HUES6 (cell line): ENCODE measurements at regions not wholly inside any gene's neighbourhood (a gene's known extent, or its start where the extent isn't known, plus 50 kb on each side); places are given as distances from the start of the nearest gene placed in this dataset.

Source experiments
- H3K27ac ChIP-seq: 2 replicates; pipeline ENCODE4 v1.7.0; 2013; ENCODE audit warnings: low read depth, mild to moderate bottlenecking, low read length, inconsistent platforms
- H3K27me3 ChIP-seq: 2 replicates; pipeline ENCODE4 v1.6.1; 2013; ENCODE audit warnings: low read length; ENCODE audit not compliant: control insufficient read depth, insufficient read depth
- H3K36me3 ChIP-seq: 2 replicates; pipeline ENCODE4 v1.6.1; 2013; ENCODE audit warnings: low read length; ENCODE audit not compliant: control insufficient read depth, insufficient read depth
- H3K4me1 ChIP-seq: 2 replicates; pipeline ENCODE4 v1.6.1; 2013; ENCODE audit warnings: low read length; ENCODE audit not compliant: control insufficient read depth, insufficient read depth
- H3K4me3 ChIP-seq: 2 replicates; pipeline ENCODE4 v1.5.1; 2013; ENCODE audit warnings: low read depth, low read length
- H3K9ac ChIP-seq: one replicate; pipeline ENCODE4 v1.6.1; 2013; ENCODE audit warnings: mild to moderate bottlenecking, low read length
- H3K9me3 ChIP-seq: 2 replicates; pipeline ENCODE4 v1.6.1; 2013; ENCODE audit warnings: low read depth, low read length; ENCODE audit not compliant: control insufficient read depth, insufficient read depth

DNA sequence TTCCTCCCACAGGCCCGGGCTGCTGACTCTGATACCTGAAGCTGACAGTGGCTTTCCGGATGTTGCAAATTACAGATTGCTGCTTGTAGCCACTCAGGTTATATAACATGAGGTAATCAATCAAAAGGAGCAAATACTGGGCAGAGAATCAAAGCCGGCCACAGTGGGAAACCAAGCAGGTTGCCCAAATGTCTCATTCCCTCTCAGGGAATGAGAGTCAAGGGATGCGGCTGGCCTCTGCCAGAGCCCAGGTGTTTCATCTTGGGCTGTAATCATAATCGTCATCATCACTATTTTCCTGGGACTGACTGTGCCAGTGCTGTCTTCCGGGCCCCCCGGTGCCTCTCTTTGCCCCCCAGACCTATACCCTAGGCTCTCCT lies 292.4 kb upstream of the FOXF1 start:
- Histone ChIP-seq H3K36me3 (no peaks in the 10 kb centered on the region), H3K4me3 (no peak overlapping the region), H3K9ac (no peak overlapping the region), H3K27ac (no peak overlapping the region), H3K4me1 (no peaks in the 10 kb centered on the region), H3K9me3 (peaks cover 2% of the 10 kb centered on the region; the same call in 1 of the 2 replicates), H3K27me3 (0 out of 2 replicates have a peak, but pooled peaks cover 4% of the 10 kb centered on the region)

- Histone ChIP-seq H3K27ac (no peak overlapping the region), H3K4me3 (no peak overlapping the region), H3K36me3 (no peaks in the 10 kb centered on the region), H3K9me3 (no peaks in the 10 kb centered on the region), H3K27me3 (peaks cover 10% of the 10 kb centered on the region; the same call in 1 of the 2 replicates), H3K9ac (no peak overlapping the region), H3K4me1 (no peaks in the 10 kb centered on the region)
Measured at GRCh38 chr16:86218479-86219170, 291.7 kb upstream of the FOXF1 start.

GRCh38 chr16:86219655-86220445 lies 290.5 kb upstream of the FOXF1 start:
- peaks cover 16% of the 10 kb centered on the region; the same call in 1 of the 2 replicates for H3K27me3 ChIP-seq
- H3K9ac ChIP-seq: no peak overlapping the region
- no peak overlapping the region for H3K4me3 ChIP-seq
- H3K36me3 ChIP-seq: no peaks in the 10 kb centered on the region
- no peak overlapping the region for H3K27ac ChIP-seq
- no peaks in the 10 kb centered on the region for H3K9me3 ChIP-seq
- no peaks in the 10 kb centered on the region for H3K4me1 ChIP-seq

DNA sequence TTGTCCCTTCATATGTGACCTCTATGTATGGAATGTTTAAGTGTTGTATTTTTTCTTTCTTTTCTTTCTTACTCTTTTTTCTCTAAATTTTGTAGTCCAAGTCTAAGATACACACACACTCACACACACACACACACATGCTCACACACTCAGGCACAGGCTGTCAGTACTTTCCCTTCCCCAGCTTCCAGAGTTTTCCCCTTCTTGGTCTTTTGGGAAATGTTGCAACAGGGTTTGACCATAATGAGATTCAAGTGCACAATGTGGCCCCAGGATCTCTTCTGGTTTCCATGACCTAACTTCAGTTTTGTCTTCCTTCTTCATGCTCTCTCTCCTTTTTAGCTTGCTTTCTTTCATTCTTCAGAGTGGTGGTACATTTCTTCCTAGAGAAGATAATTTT lies 289.8 kb upstream of the FOXF1 start:
- Histone ChIP-seq H3K4me3 (no peak overlapping the region), H3K27me3 (peaks cover 16% of the 10 kb centered on the region; the same call in 1 of the 2 replicates), H3K36me3 (no peaks in the 10 kb centered on the region), H3K4me1 (no peaks in the 10 kb centered on the region), H3K27ac (no peak overlapping the region), H3K9me3 (no peaks in the 10 kb centered on the region), H3K9ac (no peak overlapping the region)

DNA sequence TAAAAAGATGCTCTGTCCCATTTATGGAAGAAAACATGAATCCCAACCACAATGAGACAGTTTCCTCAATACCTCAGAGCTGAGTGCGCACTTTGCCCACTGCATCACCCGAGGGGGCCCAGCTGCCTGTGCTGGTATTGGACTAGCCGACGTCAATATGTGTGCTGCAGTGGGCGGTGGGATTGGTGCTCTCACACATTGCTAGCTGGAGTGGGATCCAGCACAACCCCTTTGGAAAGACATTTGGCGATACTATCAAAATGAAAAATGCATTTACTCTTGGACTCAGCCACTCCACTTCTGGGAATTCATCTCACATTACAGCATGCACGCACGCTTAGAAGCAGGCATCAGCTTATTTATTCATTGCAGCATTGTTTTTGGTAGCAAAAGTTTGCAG lies 289.2 kb upstream of the FOXF1 start:
- Histone ChIP-seq H3K9me3 (no peaks in the 10 kb centered on the region), H3K27ac (no peak overlapping the region), H3K9ac (no peak overlapping the region), H3K27me3 (peaks cover 16% of the 10 kb centered on the region; the same call in 1 of the 2 replicates), H3K4me1 (no peaks in the 10 kb centered on the region), H3K36me3 (no peaks in the 10 kb centered on the region), H3K4me3 (no peak overlapping the region)

- Histone ChIP-seq H3K27me3 (peaks cover 16% of the 10 kb centered on the region; the same call in 1 of the 2 replicates), H3K9me3 (no peaks in the 10 kb centered on the region), H3K36me3 (no peaks in the 10 kb centered on the region), H3K9ac (no peak overlapping the region), H3K4me3 (no peak overlapping the region), H3K4me1 (no peaks in the 10 kb centered on the region), H3K27ac (no peak overlapping the region)
Measured at GRCh38 chr16:86222547-86222946, 287.8 kb upstream of the FOXF1 start.

- no peak overlapping the region for H3K27ac ChIP-seq
- H3K27me3 ChIP-seq: peaks cover 19% of the 10 kb centered on the region; the same call in 1 of the 2 replicates
- no peak overlapping the region for H3K4me3 ChIP-seq
- no peaks in the 10 kb centered on the region for H3K4me1 ChIP-seq
- no peaks in the 10 kb centered on the region for H3K9me3 ChIP-seq
- no peak overlapping the region for H3K9ac ChIP-seq
- H3K36me3 ChIP-seq: no peaks in the 10 kb centered on the region
Measured at GRCh38 chr16:86222965-86223551, 287.3 kb upstream of the FOXF1 start.

- Histone ChIP-seq H3K27ac (no peak overlapping the region), H3K4me3 (no peak overlapping the region), H3K9me3 (no peaks in the 10 kb centered on the region), H3K4me1 (no peaks in the 10 kb centered on the region), H3K27me3 (peaks cover 22% of the 10 kb centered on the region; the same call in 1 of the 2 replicates), H3K36me3 (no peaks in the 10 kb centered on the region), H3K9ac (no peak overlapping the region)
Measured at GRCh38 chr16:86224126-86224525, 286.2 kb upstream of the FOXF1 start.

DNA sequence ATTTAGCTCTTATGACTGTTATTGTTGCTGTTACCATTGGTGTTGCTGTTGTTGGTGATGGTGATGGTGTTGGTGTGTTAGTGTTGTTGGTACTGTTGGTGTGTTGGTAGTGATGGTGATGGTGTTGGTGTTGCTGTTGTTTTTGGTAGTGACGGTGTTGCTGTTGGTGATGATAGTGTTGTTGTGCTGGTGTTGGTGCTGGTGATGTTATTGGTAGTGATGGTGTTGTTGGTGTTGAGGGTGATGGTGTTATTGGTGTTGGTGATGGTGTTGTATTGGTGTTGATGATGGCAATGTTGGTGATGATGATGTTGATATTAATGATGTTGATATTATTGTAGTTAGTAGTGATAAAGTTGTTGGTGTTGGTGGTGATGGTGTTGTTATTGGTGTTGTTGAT lies 285.7 kb upstream of the FOXF1 start:
- Histone ChIP-seq H3K4me1 (no peaks in the 10 kb centered on the region), H3K36me3 (no peaks in the 10 kb centered on the region), H3K4me3 (no peak overlapping the region), H3K27ac (no peak overlapping the region), H3K27me3 (peaks cover 22% of the 10 kb centered on the region; the same call in 1 of the 2 replicates), H3K9ac (no peak overlapping the region), H3K9me3 (no peaks in the 10 kb centered on the region)

- Histone ChIP-seq H3K27ac (no peak overlapping the region), H3K9me3 (no peaks in the 10 kb centered on the region), H3K9ac (no peak overlapping the region)
Measured at GRCh38 chr16:86225905-86226371, 284.4 kb upstream of the FOXF1 start.

DNA sequence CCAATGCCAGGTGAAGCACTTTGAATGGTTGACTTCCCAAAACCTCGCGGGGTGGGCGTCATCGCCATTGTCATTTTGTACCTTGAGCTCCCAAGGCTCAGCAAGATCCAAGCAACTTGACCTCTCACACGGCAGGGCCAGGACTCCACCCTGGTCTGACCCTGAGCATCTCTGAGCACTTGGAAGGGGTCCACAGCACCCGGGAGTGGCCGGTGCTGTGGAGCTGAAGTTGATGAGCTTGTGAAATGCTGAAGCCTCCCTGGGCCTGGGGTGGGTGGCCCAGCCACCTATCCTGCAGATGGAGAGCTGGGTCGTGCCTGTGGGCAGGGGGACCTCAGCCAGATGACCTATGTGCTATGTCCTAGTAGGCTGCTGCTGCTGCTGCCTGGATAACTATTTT lies 283.3 kb upstream of the FOXF1 start:
- peaks cover 19% of the 10 kb centered on the region; the same call in 1 of the 2 replicates for H3K27me3 ChIP-seq
- no peak overlapping the region for H3K9ac ChIP-seq
- no peak overlapping the region for H3K27ac ChIP-seq
- H3K4me3 ChIP-seq: no peak overlapping the region
- H3K9me3 ChIP-seq: 0 out of 2 replicates have a peak, but pooled peaks cover 6% of the 10 kb centered on the region
- no peaks in the 10 kb centered on the region for H3K36me3 ChIP-seq
- no peaks in the 10 kb centered on the region for H3K4me1 ChIP-seq

More at GRCh38 chr16:86225905-86226371, 284.4 kb upstream of the FOXF1 start:
- Histone ChIP-seq H3K4me1 (no peaks in the 10 kb centered on the region), H3K27me3 (peaks cover 22% of the 10 kb centered on the region; the same call in 1 of the 2 replicates), H3K4me3 (no peak overlapping the region), H3K36me3 (no peaks in the 10 kb centered on the region)
